GM12891 (cell line): ENCODE measurements at regions not wholly inside any gene's neighbourhood (a gene's known extent, or its start where the extent isn't known, plus 50 kb on each side); places are given as distances from the start of the nearest gene placed in this dataset.
"Not testable (repeated sequence)": the region's sequence is repeated elsewhere in the genome, so short reads cannot be mapped to it uniquely, and the experiment has no call there.

ENCODE experiments used
- POLR2A ChIP-seq: IDR thresholded peaks from 2 replicates; pipeline ENCODE4 v1.6.1; 2011; ENCODE audit warnings: low read depth, low read length, control low read depth
- POLR2AphosphoS5 ChIP-seq: IDR thresholded peaks from 2 replicates; pipeline ENCODE4 v1.6.1; 2011; ENCODE audit warnings: low read depth, low read length, control low read depth
- SPI1 ChIP-seq: IDR thresholded peaks from 2 replicates; pipeline ENCODE4 v1.6.1; 2011; ENCODE audit warnings: low read depth, low read length, control low read depth

DNA sequence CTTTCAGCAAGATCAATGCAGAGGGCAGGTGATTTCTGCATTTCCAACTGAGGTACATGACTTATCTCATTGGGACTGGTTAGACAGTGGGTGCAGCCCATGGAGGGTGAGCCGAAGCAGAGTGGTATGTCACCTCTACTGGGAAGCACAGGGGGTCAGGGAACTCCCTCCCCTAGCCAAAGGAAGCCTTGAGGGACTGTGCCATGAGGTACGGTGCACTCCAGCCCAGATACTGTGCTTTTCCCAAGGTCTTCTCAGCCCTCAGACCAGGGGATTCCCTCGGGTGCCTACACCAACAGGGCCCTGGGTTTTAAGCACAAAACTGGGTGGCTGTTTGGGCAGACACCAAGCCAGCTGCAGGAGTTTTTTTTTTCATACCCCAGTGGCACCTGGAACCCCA lies 329.5 kb upstream of the TMEFF2 start:
- TF ChIP-seq POLR2A, POLR2AphosphoS5, SPI1: not testable (repeated sequence)
